ENCODE measurements at regions not wholly inside any gene's neighbourhood (a gene's known extent, or its start where the extent isn't known, plus 50 kb on each side); places are given as distances from the start of the nearest gene placed in this dataset.

GRCh38 chr10:57679916-57680315, 587.8 kb downstream of the IPMK start:
- Histone ChIP-seq H3K4me2 (ENCODE audit: low read depth, low read length, poor library complexity, severe bottlenecking) (no peak overlapping the region), H3K4me1 (ENCODE audit: insufficient read depth, low read length, poor library complexity, severe bottlenecking) (no peaks in the 10 kb centered on the region), H4K20me1 (ENCODE audit: insufficient read depth, low read length, poor library complexity, severe bottlenecking) (no peaks in the 10 kb centered on the region), H3K9ac (ENCODE audit: low read depth, low read length, poor library complexity, severe bottlenecking) (no peak overlapping the region), H3K36me3 (ENCODE audit: insufficient read depth, low read length) (no peaks in the 10 kb centered on the region), H3K79me2 (ENCODE audit: insufficient read depth, low read length) (no peaks in the 10 kb centered on the region), H3K9me3 (ENCODE audit: insufficient read depth, low read depth, low read length) (no peaks in the 10 kb centered on the region), H2AFZ (ENCODE audit: low read length) (no peak overlapping the region), H3K27me3 (ENCODE audit: insufficient read depth, low read length, poor library complexity, severe bottlenecking) (no peaks in the 10 kb centered on the region), H3K9me2 (replicated peaks; ENCODE audit: low read depth, low read length) (no peaks in the 10 kb centered on the region), H3K4me3 (ENCODE audit: low read length, poor library complexity, severe bottlenecking) (no peak overlapping the region), H3F3A (ENCODE audit: low read depth) (no peaks in the 10 kb centered on the region)
- TF ChIP-seq EZH2phosphoT487 (IDR thresholded peaks at IDR 0.05; ENCODE audit: borderline replicate concordance) (no peak), CTCF (conservative IDR thresholded peaks at IDR 0.05; ENCODE audit: low read length) (no peak)

GRCh38 chr10:57675125-57675524, 592.6 kb downstream of the IPMK start:
- H3K9ac ChIP-seq (ENCODE audit: low read depth, low read length, poor library complexity, severe bottlenecking) = no peak overlapping the region
- no peak overlapping the region for H2AFZ ChIP-seq (ENCODE audit: low read length)
- no peak for TF ChIP-seq EZH2phosphoT487 (IDR thresholded peaks at IDR 0.05; ENCODE audit: borderline replicate concordance)
- no peak for TF ChIP-seq CTCF (conservative IDR thresholded peaks at IDR 0.05; ENCODE audit: low read length)
- H3F3A ChIP-seq (ENCODE audit: low read depth) = no peaks in the 10 kb centered on the region
- no peaks in the 10 kb centered on the region for H3K36me3 ChIP-seq (ENCODE audit: insufficient read depth, low read length)
- H3K4me2 ChIP-seq (ENCODE audit: low read depth, low read length, poor library complexity, severe bottlenecking) = no peak overlapping the region
- no peaks in the 10 kb centered on the region for H4K20me1 ChIP-seq (ENCODE audit: insufficient read depth, low read length, poor library complexity, severe bottlenecking)
- no peaks in the 10 kb centered on the region for H3K9me3 ChIP-seq (ENCODE audit: insufficient read depth, low read depth, low read length)
- H3K27me3 ChIP-seq (ENCODE audit: insufficient read depth, low read length, poor library complexity, severe bottlenecking) = no peaks in the 10 kb centered on the region
- H3K4me1 ChIP-seq (ENCODE audit: insufficient read depth, low read length, poor library complexity, severe bottlenecking) = no peaks in the 10 kb centered on the region
- no peaks in the 10 kb centered on the region for H3K79me2 ChIP-seq (ENCODE audit: insufficient read depth, low read length)
- no peaks in the 10 kb centered on the region for H3K9me2 ChIP-seq (replicated peaks; ENCODE audit: low read depth, low read length)
- H3K4me3 ChIP-seq (ENCODE audit: low read length, poor library complexity, severe bottlenecking) = no peak overlapping the region

- TF ChIP-seq CTCF (conservative IDR thresholded peaks at IDR 0.05; ENCODE audit: low read length) (no peak), EZH2phosphoT487 (IDR thresholded peaks at IDR 0.05; ENCODE audit: borderline replicate concordance) (no peak)
- no peaks in the 10 kb centered on the region for H3K27me3 ChIP-seq (ENCODE audit: insufficient read depth, low read length, poor library complexity, severe bottlenecking)
- H3K36me3 ChIP-seq (ENCODE audit: insufficient read depth, low read length) = no peaks in the 10 kb centered on the region
- no peak overlapping the region for H3K4me3 ChIP-seq (ENCODE audit: low read length, poor library complexity, severe bottlenecking)
- no peak overlapping the region for H3K4me2 ChIP-seq (ENCODE audit: low read depth, low read length, poor library complexity, severe bottlenecking)
- no peak overlapping the region for H3K9ac ChIP-seq (ENCODE audit: low read depth, low read length, poor library complexity, severe bottlenecking)
- no peaks in the 10 kb centered on the region for H3K9me3 ChIP-seq (ENCODE audit: insufficient read depth, low read depth, low read length)
- no peaks in the 10 kb centered on the region for H3K4me1 ChIP-seq (ENCODE audit: insufficient read depth, low read length, poor library complexity, severe bottlenecking)
- no peaks in the 10 kb centered on the region for H3F3A ChIP-seq (ENCODE audit: low read depth)
- H4K20me1 ChIP-seq (ENCODE audit: insufficient read depth, low read length, poor library complexity, severe bottlenecking) = no peaks in the 10 kb centered on the region
- no peak overlapping the region for H2AFZ ChIP-seq (ENCODE audit: low read length)
- H3K79me2 ChIP-seq (ENCODE audit: insufficient read depth, low read length) = no peaks in the 10 kb centered on the region
- no peaks in the 10 kb centered on the region for H3K9me2 ChIP-seq (replicated peaks; ENCODE audit: low read depth, low read length)
Measured at GRCh38 chr10:57673446-57673960, 594.2 kb downstream of the IPMK start.
